Loucy (cell line): ENCODE measurements at regions not wholly inside any gene's neighbourhood (a gene's known extent, or its start where the extent isn't known, plus 50 kb on each side); places are given as distances from the start of the nearest gene placed in this dataset.

ENCODE experiments used
- EZH2phosphoT487 ChIP-seq: fragments of 200-600 bp; IDR thresholded peaks from 2 replicates; pipeline ENCODE4 v1.6.1; 2018; ENCODE audit warnings: antibody characterized with exemption, mild to moderate bottlenecking, moderate library complexity, borderline replicate concordance
- TF ChIP-seq, protein P1 (sequence below): fragments of 200-600 bp; sonication (generic); conservative IDR thresholded peaks from 2 replicates; pipeline ENCODE4 v1.5.1; 2014; ENCODE audit warnings: mild to moderate bottlenecking, antibody characterized with exemption, low read length

DNA sequence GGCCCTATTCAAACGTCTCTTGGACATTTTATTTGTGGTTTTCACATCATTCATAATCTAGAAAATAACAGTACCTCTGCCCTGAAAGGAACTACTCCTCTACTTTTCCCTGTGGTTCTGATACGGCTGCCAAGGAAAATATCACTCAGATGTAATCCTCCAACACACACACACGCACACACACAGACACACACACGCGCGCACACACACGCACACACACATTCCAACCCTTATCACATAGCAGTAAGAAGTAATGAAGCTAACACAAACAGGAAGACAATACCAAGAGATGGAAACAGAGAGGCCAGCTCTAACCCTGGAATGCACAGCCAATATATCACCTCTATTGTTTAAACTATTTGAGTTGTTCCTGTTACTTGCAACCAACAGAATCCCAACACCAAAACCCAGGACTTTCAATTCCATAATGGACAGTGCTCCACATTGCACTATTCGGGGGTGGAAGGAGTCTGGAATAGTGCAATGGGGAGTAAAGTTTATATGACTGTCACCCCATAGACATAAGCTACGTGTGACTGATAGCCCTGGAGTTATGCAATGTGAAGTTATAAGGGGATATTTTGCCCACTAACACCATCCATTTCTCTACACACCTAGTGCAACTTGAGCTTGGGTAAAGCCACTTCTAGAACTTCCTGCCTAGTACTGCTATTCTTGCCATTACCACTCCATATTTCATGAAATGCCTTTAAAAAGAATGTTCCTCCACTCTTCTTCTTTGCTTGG, 71.3 kb upstream of the FNDC3B start:
- TF ChIP-seq, protein P1, sequence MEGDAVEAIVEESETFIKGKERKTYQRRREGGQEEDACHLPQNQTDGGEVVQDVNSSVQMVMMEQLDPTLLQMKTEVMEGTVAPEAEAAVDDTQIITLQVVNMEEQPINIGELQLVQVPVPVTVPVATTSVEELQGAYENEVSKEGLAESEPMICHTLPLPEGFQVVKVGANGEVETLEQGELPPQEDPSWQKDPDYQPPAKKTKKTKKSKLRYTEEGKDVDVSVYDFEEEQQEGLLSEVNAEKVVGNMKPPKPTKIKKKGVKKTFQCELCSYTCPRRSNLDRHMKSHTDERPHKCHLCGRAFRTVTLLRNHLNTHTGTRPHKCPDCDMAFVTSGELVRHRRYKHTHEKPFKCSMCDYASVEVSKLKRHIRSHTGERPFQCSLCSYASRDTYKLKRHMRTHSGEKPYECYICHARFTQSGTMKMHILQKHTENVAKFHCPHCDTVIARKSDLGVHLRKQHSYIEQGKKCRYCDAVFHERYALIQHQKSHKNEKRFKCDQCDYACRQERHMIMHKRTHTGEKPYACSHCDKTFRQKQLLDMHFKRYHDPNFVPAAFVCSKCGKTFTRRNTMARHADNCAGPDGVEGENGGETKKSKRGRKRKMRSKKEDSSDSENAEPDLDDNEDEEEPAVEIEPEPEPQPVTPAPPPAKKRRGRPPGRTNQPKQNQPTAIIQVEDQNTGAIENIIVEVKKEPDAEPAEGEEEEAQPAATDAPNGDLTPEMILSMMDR, result no peak
- TF ChIP-seq EZH2phosphoT487, result no peak
